ENCODE measurements at regions not wholly inside any gene's neighbourhood (a gene's known extent, or its start where the extent isn't known, plus 50 kb on each side); places are given as distances from the start of the nearest gene placed in this dataset.
"Not testable (repeated sequence)": the region's sequence is repeated elsewhere in the genome, so short reads cannot be mapped to it uniquely, and the experiment has no call there.

DNA sequence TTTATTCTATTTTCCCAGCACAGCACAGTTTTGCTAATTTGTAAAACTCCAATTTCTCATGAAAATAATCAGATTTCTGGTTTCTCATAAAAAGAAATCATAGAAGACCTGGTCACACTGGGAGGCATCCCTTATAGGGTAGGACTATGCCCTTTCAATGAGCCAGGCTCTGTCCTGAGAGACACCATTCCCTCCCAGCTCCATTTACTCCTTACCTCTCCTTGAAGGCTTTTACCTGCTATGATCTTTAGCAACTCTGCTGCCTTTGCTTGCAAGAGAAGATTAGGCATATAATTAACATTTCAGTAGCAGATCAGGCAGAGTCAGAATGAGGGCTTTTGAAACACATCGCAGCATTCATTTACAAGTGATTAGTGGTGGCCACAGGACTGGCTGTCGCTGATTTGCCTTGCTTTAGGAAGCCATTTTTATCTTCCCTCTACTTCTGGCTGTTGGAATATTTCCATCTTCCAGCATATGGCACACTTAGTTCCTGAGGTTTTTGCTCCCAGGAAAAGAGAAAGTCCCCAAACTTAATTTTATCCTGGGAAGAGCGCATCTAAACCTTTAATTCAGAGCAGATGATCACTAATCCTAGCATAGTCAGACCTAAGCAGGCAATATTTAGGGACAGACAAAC, 196.9 kb downstream of the SPATA31A1 start:
- H3K4me3 ChIP-seq (ENCODE audit: low read depth, low read length); DNase-seq (ENCODE audit: low read depth): not testable (repeated sequence)

- DNase-seq (ENCODE audit: low read depth); H3K4me3 ChIP-seq (ENCODE audit: low read depth, low read length): not testable (repeated sequence)
Observed at GRCh38 chr9:39554352-39554751, 198.9 kb downstream of the SPATA31A1 start.

GRCh38 chr9:39559384-39559783, 203.9 kb downstream of the SPATA31A1 start:
- DNase-seq (ENCODE audit: low read depth) = not testable (repeated sequence)
- TF ChIP-seq, protein P1, sequence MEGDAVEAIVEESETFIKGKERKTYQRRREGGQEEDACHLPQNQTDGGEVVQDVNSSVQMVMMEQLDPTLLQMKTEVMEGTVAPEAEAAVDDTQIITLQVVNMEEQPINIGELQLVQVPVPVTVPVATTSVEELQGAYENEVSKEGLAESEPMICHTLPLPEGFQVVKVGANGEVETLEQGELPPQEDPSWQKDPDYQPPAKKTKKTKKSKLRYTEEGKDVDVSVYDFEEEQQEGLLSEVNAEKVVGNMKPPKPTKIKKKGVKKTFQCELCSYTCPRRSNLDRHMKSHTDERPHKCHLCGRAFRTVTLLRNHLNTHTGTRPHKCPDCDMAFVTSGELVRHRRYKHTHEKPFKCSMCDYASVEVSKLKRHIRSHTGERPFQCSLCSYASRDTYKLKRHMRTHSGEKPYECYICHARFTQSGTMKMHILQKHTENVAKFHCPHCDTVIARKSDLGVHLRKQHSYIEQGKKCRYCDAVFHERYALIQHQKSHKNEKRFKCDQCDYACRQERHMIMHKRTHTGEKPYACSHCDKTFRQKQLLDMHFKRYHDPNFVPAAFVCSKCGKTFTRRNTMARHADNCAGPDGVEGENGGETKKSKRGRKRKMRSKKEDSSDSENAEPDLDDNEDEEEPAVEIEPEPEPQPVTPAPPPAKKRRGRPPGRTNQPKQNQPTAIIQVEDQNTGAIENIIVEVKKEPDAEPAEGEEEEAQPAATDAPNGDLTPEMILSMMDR (IDR thresholded peaks at IDR 0.05; ENCODE audit: insufficient read depth, low read depth, low read length) = peak; percentile 21

DNA sequence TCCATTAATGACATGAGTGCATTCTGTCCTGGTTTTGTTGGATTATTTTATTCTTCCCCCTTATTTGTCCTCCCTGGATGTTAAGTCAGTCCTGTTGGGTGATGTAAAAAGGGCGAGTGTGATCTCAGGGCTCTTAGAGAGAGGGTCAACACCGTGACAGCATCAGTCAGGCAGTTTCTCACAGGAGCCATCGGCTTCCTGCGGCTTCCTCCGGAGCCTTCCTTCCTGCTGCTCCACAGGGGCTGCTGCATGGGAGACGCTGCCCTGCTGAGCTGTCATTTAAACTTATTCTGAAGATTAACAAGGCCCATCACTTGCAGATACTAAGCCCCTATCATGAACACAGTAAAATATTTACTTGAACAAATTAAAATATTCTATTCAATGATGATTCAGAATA, 211.3 kb downstream of the SPATA31A1 start:
- H3K4me3 ChIP-seq (ENCODE audit: low read depth, low read length); DNase-seq (ENCODE audit: low read depth): not testable (repeated sequence)

More at GRCh38 chr9:39559384-39559783, 203.9 kb downstream of the SPATA31A1 start:
- H3K4me3 ChIP-seq (ENCODE audit: low read depth, low read length) = not testable (repeated sequence)

DNA sequence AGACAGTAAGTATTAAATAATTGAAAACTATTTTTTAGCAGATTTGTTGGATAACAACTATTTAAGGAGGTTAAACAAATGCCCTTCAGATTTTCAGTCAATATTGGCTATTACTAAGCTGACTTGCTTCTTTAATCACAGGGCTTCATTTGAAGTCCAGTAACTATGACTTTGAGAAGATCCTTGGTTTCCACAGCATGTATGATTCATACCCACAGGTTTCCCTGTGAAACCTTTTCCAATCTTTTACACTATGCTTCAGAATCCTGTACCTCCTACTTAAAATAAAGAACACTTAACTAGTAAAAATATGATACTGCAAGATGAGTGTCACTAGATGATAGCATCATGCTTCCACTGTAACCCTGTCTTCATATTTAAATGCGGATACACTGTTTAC, 211.9 kb downstream of the SPATA31A1 start:
- not testable (repeated sequence) for DNase-seq (ENCODE audit: low read depth); H3K4me3 ChIP-seq (ENCODE audit: low read depth, low read length)

DNA sequence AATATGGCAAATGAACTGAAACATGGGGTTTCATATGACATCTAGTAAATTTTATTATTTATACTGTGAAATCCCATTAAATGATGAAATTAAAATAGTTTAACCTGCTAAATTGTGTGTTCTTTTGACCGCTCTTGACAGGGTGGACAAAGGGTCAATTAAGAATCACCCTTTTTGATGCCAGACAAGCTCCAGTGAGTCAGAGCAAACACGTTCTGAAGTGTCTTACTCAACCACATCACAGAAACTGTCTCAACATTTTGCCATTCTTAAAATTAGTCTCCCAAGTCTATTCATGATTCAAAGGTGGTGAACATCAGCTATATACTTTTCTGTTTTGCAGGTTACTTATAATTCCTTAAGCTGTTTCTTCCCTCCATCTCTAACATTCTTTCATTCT, 213.4 kb downstream of the SPATA31A1 start:
- DNase-seq (ENCODE audit: low read depth) = not testable (repeated sequence)

GRCh38 chr9:39573024-39574022, 217.9 kb downstream of the SPATA31A1 start:
- not testable (repeated sequence) for H3K4me3 ChIP-seq (ENCODE audit: low read depth, low read length); DNase-seq (ENCODE audit: low read depth)

More for the DNA sequence above, 213.4 kb downstream of the SPATA31A1 start:
- H3K4me3 ChIP-seq (ENCODE audit: low read depth, low read length) = not testable (repeated sequence)

GRCh38 chr9:39579000-39579399, 223.5 kb downstream of the SPATA31A1 start:
- DNase-seq (ENCODE audit: low read depth); H3K4me3 ChIP-seq (ENCODE audit: low read depth, low read length): not testable (repeated sequence)

DNA sequence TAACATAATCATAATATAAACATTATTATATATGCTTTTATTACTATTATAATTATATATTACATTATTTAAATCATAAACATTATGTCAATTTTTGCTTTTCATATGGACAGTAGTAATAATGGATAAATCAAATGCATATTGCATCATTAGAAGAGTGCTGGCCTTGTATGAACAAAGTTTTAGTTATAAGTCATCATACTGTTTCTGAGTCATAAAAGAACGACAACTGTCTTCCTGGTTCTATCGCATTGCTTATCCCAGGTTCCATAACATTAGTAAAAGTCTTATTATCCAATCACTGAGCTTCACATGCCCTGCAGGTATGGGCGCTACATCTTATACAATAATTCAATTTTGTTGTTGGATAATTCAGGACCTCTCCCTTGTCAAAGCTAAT, 225.8 kb downstream of the SPATA31A1 start:
- not testable (repeated sequence) for H3K4me3 ChIP-seq (ENCODE audit: low read depth, low read length); DNase-seq (ENCODE audit: low read depth)

DNA sequence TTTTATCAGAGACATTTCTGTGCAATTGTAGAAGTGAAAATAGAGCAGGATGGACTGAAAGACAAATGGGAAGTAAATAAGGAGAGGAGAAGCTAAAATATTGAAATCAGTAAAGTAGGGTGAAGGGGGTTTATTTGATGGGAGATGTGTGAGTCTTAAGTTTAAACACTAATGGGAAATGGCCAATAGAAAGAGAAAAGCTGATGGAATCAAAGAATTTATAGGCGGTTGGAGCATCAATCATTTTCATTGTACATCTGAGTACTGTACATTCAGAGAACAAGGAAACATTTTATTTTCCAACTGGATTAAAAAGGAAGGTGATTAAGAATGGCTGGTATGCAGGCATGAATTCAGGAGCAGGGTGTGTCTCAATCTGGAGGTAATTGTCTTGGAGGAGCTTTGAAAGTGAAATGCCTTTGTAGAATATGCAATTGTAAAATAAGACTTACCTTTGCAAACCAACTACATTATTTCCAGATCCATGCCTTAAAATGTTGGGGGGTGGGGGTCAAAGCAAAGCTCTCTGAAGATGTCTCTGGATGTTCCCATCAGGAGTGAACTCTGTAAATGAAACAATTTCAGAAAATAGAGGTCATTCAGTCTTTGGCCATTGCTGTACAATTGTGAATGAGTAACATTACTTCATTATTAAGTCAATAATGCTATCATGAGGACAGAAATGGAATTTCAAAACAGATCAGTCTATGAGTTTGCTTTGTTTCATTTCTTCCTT, 227.4 kb downstream of the SPATA31A1 start:
- not testable (repeated sequence) for DNase-seq (ENCODE audit: low read depth); H3K4me3 ChIP-seq (ENCODE audit: low read depth, low read length)

- not testable (repeated sequence) for DNase-seq (ENCODE audit: low read depth); H3K4me3 ChIP-seq (ENCODE audit: low read depth, low read length)
Observed at GRCh38 chr9:39583413-39583747, 227.9 kb downstream of the SPATA31A1 start.

DNA sequence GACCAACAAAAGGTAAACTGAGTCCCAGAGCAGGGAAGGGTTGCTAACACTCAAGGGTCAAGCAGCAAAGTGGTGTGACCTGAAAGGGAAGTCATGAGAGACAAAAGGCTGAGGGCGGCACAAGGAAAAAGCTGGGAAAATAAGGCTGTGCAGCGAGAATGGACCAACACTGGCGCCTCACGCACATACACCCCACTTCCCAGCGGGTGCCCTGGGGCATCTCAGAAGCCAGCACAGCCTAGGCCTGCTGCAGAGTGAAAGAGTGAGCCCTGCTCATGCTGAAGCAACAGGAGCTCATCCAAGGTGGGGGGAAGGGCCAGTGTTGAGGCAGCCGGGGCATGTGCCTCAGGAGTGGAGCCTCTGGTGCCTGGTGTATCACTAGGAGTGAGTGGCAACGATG, 229.8 kb downstream of the SPATA31A1 start:
- H3K4me3 ChIP-seq (ENCODE audit: low read depth, low read length); DNase-seq (ENCODE audit: low read depth): not testable (repeated sequence)
